ENCODE measurements at regions not wholly inside any gene's neighbourhood (a gene's known extent, or its start where the extent isn't known, plus 50 kb on each side); places are given as distances from the start of the nearest gene placed in this dataset.

GRCh38 chr4:34891892-34892291 lies 1352.4 kb downstream of the ARAP2 start:
- 88 to 90% methylated on average over 1 of the region's 1 CpG for WGBS, 2 donors
- no peaks in the 10 kb centered on the region for H3K4me1 ChIP-seq
- no peaks in the 10 kb centered on the region for H3K36me3 ChIP-seq (ENCODE audit: low read depth, missing control alignments)
- intact Hi-C loops (cut with DNase I; ENCODE audit: low total_unique reads): no loop called here
- TF ChIP-seq, protein P1, sequence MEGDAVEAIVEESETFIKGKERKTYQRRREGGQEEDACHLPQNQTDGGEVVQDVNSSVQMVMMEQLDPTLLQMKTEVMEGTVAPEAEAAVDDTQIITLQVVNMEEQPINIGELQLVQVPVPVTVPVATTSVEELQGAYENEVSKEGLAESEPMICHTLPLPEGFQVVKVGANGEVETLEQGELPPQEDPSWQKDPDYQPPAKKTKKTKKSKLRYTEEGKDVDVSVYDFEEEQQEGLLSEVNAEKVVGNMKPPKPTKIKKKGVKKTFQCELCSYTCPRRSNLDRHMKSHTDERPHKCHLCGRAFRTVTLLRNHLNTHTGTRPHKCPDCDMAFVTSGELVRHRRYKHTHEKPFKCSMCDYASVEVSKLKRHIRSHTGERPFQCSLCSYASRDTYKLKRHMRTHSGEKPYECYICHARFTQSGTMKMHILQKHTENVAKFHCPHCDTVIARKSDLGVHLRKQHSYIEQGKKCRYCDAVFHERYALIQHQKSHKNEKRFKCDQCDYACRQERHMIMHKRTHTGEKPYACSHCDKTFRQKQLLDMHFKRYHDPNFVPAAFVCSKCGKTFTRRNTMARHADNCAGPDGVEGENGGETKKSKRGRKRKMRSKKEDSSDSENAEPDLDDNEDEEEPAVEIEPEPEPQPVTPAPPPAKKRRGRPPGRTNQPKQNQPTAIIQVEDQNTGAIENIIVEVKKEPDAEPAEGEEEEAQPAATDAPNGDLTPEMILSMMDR (IDR thresholded peaks at IDR 0.05): no peak
- TF ChIP-seq POLR2A (IDR thresholded peaks at IDR 0.05): no peak
- H3K4me3 ChIP-seq: no peak overlapping the region
- H3K27me3 ChIP-seq: no peaks in the 10 kb centered on the region
- H3K9me3 ChIP-seq: no peaks in the 10 kb centered on the region
- no peak for DNase-seq
- H3K27ac ChIP-seq: no peak overlapping the region

DNA sequence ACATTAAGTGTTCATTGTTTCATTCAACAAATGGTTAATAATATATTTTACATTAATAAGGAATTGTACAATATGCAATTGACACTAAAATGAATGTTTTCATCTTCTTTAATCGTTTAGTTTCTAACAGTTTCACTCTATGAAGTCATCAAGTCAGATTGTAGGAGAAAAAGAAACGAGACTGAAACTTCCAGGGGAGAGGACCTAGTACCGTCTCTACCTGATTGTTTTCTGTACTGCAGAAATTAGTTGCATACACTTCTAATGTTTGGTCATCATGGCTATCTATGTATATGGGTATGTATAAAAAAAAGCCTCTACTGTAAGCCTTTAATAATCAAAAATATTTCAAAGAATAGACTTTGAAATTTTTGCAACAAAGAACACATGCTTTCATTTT lies 1350.9 kb downstream of the ARAP2 start:
- H3K27me3 ChIP-seq: no peaks in the 10 kb centered on the region
- no peak for TF ChIP-seq POLR2A (IDR thresholded peaks at IDR 0.05)
- TF ChIP-seq, protein P1 (IDR thresholded peaks at IDR 0.05): no peak
- 75 to 77% methylated on average over 3 of the region's 3 CpGs for WGBS, 2 donors
- H3K27ac ChIP-seq: no peak overlapping the region
- no peaks in the 10 kb centered on the region for H3K36me3 ChIP-seq (ENCODE audit: low read depth, missing control alignments)
- H3K4me1 ChIP-seq: no peaks in the 10 kb centered on the region
- DNase-seq: no peak
- intact Hi-C loops (cut with DNase I; ENCODE audit: low total_unique reads): no loop called here
- no peaks in the 10 kb centered on the region for H3K9me3 ChIP-seq
- H3K4me3 ChIP-seq: no peak overlapping the region

- Histone ChIP-seq H3K27me3 (no peaks in the 10 kb centered on the region), H3K4me1 (no peaks in the 10 kb centered on the region), H3K36me3 (ENCODE audit: low read depth, missing control alignments) (no peaks in the 10 kb centered on the region), H3K4me3 (no peak overlapping the region), H3K9me3 (no peaks in the 10 kb centered on the region), H3K27ac (no peak overlapping the region)
- intact Hi-C loops (cut with DNase I; ENCODE audit: low total_unique reads): no loop called here
- TF ChIP-seq, protein P1 (IDR thresholded peaks at IDR 0.05): no peak
- TF ChIP-seq POLR2A (IDR thresholded peaks at IDR 0.05): no peak
- 82 to 89% methylated on average over 2 of the region's 2 CpGs for WGBS, 2 donors
- DNase-seq: no peak
These were observed 1324.3 kb downstream of the ARAP2 start for GRCh38 chr4:34920032-34920431.

GRCh38 chr4:34921391-34921790 lies 1322.9 kb downstream of the ARAP2 start:
- Histone ChIP-seq H3K4me3 (no peak overlapping the region), H3K27me3 (no peaks in the 10 kb centered on the region), H3K36me3 (ENCODE audit: low read depth, missing control alignments) (no peaks in the 10 kb centered on the region), H3K27ac (no peak overlapping the region), H3K9me3 (no peaks in the 10 kb centered on the region), H3K4me1 (no peaks in the 10 kb centered on the region)
- intact Hi-C loops (cut with DNase I; ENCODE audit: low total_unique reads): no loop called here
- no peak for DNase-seq
- 62 to 65% methylated on average over 3 of the region's 3 CpGs for WGBS, 2 donors
- TF ChIP-seq, protein P1 (IDR thresholded peaks at IDR 0.05): no peak
- no peak for TF ChIP-seq POLR2A (IDR thresholded peaks at IDR 0.05)

- no peaks in the 10 kb centered on the region for H3K36me3 ChIP-seq (ENCODE audit: low read depth, missing control alignments)
- no peak for DNase-seq
- 87 to 89% methylated on average over 2 of the region's 2 CpGs for WGBS, 2 donors
- H3K9me3 ChIP-seq: no peaks in the 10 kb centered on the region
- intact Hi-C loops (cut with DNase I; ENCODE audit: low total_unique reads): no loop called here
- no peak overlapping the region for H3K27ac ChIP-seq
- TF ChIP-seq POLR2A (IDR thresholded peaks at IDR 0.05): no peak
- TF ChIP-seq, protein P1 (IDR thresholded peaks at IDR 0.05): no peak
- no peaks in the 10 kb centered on the region for H3K4me1 ChIP-seq
- no peaks in the 10 kb centered on the region for H3K27me3 ChIP-seq
- H3K4me3 ChIP-seq: no peak overlapping the region
These were observed 1322.0 kb downstream of the ARAP2 start for GRCh38 chr4:34922325-34922724.
